NAMALWA (cell line): ENCODE measurements at regions not wholly inside any gene's neighbourhood (a gene's known extent, or its start where the extent isn't known, plus 50 kb on each side); places are given as distances from the start of the nearest gene placed in this dataset.
A peak's percentile ranks its signal among the peaks of the same experiment; 100 is the strongest.
"Not testable (repeated sequence)": the region's sequence is repeated elsewhere in the genome, so short reads cannot be mapped to it uniquely, and the experiment has no call there.

Experiments
- DNase-seq: peaks from one replicate; pipeline ENCODE4 v3.0.0-alpha.2; 2015; ENCODE audit warnings: low spot score

DNA sequence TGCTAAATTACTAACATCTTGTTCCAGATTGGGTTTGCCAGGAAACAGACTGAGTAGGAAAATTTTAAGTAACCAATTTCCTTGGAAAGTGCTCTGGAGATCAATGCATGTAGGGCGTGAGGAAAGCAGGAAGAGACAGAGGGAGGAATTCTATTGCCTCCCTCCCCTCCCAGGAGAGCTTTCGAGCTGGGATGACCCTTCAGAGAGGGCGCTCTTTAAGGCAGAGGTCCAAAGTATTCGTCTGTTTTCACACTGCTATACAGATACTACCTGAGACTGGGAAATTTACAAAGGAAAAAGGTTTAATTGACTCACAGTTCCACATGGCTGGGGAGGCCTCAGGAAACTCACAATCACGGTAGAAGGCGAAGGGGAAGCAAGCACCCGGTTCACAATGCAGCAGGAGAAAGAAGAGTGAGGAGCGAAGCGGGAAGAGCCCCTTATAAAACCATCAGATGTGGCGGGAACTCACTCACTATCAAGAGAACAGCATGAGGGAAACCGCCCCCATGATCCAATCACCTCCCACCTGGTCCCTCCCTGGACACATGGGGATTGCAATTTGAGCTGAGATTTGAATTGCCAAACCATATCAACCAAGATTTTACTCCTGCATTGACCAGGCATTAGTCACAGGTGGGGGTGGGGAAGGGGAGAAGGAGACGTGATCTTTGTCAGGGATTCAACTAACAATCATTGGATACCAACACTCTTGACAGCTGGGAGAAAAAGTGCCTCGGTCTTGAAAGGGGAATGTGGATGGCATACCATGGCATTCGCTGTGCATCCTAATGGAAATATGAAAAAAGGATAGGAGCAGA, 63.8 kb downstream of the SLITRK2 start:
- no peak for DNase-seq

DNA sequence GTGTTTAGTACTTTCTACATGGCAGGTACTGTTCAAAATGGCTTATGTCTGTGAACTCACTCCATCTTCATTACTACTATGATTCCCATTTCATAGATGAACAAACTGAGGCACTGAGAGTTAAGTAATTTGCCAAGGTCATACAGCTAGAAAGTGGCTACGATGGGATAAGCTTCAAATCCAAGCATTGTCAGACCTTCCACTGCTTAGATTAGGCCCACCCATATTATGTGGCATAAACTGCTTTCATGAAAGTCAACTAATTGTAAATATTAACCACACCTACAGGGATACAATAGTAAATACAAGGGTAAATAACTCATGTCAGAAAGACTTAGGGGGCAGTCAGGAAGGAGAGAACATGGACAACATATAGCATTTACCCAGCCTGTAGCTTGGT, 68.8 kb downstream of the SLITRK2 start:
- DNase-seq = no peak

DNA sequence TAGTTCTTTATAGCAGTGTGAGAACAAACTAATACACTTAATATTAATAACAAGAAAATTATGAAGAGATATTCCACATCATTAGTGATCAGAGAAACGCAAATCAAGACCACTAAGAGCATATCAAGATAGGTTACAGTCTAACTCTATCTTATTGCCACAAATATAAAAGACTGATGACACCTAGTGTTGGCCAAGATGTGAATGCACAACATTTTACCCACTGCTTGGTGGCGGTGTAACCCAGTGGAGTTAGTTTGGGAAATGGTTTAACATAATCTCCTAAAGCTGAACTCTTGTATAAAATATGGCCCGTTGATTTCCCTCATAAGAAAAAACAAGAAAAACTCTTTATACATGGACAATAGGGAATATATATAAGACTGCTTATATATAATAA, 92.4 kb downstream of the SLITRK2 start:
- no peak for DNase-seq

DNA sequence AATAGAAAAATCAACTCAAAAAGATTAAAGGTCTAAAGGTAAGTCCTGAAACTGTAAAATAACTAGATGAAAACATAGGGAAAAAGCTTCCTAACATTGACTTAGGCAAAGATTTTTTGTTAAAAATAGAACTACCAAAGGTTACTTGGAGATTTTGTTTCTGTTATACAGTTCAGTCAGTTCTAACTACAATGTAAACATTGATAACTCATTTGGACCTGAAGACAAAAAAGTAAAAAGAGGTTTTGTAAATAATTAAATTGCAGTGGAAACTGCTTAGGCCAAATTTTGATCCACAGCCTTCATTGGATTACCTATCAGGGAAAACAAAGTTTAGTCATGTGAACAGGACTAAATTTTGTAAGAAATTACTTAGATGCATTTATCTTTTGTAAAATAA, 101.8 kb downstream of the SLITRK2 start:
- DNase-seq = no peak

DNA sequence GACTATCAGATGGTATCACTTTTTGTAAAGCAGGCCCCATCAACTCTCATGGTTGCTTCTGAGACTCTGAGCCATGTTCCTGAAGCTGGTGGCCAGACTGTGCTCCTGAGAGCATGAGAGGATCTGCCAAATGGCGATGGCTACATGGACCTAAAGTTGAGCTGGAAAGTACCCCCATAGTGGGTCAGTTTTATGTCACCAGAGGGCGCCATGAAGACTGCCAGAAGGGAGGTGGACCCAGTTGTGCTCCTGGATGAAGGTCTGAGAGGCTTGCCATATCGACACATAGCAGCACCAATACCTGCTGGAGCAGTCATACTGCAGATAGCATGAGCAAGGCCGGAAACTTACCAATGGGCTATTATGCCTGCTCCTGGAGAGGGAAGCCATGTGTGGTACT, 105.7 kb downstream of the SLITRK2 start:
- peak; percentile 0 for DNase-seq

DNA sequence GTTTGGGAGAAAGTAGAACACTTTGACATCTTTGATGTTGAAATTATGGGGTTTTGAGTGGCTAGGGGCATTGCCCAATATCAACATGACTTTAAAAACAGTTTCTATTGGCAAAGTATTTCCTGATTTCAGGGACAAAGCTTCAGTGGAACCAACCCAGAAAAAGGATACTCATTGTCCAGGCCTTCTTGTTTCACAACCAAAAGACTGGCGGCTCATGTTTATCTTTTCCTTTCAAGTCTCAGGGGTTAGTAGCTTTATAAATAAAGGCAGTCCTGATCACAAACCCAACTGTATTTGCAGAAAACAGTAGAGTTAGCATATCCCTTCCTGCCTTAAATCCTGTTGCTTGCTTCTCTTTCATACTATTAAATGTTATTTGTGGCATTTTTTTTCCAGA, 119.1 kb downstream of the SLITRK2 start:
- no peak for DNase-seq

DNA sequence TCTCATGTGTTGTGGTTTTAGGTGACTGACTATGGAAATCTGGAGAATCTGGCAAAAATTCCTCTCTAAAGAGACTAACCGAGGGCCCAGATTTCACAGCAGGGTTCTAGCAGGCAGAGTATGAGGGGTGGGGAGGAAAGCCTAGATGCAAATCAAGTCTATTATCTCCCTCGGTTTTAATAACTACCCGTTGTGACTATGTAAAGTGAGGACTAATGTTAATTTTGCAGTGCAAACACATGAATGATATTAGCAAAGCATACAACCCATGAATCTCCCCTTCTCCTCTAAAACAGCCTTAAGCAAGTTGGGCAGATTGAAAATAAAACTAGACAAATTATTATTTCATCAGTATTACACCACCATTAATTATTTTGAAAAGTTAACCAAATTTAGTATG, 131.4 kb downstream of the SLITRK2 start:
- no peak for DNase-seq

DNA sequence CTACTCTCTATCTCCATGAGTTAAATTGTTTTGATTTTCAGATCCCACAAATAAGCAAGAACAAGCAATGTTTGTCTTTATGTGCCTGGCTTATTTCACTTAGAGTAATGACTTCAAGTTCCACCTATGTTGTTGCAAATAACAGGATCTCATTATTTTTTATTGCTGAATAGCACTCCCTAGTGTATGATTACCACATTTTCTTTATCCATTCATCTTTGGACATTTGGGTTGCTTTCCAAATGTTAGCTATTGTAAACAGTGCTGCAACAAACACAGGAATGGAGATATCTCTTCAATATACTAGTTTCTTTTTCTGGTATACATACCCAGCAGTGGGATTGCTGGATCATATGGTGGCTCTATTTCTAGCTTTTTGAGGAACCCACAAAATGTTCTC, 136.0 kb downstream of the SLITRK2 start:
- DNase-seq = no peak

DNA sequence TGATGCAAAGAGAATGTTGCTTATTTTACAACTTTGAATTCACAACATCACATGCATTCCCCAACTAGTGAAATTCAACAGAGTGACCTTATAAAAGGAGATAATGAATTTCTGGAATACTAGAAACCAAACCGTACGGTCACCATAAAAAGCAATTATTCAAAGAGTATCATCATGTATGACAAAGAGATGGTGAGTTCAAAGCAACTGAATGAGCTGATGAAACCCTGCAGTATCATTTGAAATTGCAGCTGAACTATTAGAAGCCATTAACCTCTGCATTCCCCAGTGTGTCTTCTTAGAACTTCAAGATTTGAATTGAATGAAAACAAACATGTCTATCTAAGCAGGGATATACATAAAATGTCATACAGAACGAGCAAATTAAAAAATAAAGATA, 172.4 kb downstream of the SLITRK2 start:
- no peak for DNase-seq

DNA sequence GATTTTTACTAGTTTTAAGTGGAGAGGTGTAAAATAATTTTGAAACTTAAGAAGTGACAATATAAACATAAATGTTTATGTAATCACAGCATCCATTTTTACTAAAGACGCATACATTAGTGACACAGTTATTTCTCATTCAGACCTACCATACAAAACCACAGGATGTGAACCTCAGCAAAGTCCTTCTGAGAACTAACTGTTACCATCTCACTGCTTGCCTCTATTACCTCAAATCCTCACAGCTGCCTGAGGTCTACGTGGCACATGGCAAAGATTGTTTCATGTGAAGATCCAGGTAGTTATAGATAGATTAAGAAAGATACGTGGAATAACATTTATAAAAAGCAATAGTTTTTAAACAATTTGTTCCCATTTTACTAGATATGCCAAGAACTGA, 189.0 kb downstream of the SLITRK2 start:
- no peak for DNase-seq

DNA sequence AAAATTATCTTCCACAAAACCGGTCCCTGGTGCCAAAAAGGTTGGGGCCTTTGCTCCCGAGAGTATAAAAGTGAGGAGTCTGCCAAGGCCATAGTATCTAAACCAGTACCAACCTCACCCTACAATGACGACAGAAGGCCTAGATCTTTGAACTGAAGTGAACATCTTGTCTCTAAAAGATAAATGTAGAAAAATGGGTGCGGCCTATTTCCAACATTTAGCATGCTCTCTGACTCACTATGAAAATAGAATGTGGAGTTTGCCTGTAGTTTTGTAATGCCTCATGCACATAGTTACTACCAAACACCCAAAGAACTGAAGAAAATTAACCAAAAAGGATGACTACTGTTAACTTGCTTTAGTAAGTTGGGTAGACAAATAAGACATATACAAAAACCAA, 218.4 kb downstream of the SLITRK2 start:
- DNase-seq = no peak

DNA sequence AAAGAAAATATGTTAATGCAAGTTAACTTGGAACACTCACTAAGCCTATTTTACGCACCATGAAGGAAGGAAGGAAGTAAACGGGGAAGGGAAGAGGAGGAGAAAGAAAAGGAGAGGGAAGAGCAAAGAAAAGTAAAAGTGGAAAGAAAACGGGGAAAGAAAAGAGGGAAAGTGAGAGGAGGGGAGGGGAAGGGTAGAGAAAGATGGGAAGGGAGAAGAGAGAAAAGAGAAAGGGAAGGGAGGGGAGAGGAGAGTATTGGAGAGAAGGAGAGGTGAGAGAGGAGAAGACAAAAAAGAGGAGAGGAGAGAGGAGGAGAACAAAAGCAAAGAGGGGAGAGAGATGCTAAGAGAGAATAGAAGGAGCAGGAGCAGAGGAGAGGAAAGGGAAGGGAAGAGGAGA, 224.1 kb downstream of the SLITRK2 start:
- DNase-seq = no peak

DNA sequence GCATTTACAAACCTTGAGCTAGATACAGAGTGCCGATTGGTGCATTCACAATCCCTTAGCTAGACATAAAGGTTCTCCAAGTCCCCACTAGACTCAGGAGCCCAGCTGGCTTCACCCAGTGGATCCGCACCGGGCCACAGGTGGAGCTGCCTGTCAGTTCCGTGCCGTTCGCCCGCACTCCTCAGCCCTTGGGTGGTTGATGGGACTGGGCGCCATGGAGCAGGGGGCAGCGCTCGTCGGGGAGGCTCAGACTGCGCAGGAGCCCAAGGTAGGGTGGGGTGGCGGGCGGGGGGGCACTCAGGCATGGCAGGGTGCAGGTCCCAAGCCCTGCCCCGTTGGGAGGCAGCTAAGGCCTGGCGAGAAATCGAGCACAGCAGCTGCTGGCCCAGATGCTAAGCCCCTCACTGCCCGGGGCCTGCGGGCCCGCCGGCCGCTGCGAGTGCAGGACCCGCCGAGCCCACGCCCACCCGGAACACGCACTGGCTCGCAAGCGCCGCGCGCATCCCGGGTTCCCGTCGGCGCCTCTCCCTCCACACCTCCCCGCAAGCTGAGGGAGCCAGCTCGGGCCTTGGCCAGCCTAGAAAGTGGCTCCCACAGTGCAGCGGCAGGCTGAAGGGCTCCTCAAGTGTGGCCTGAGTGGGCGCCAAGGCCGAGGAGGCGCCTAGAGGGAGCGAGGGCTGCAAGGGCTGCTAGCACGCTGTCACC, 228.5 kb downstream of the SLITRK2 start:
- not testable (repeated sequence) for DNase-seq

DNA sequence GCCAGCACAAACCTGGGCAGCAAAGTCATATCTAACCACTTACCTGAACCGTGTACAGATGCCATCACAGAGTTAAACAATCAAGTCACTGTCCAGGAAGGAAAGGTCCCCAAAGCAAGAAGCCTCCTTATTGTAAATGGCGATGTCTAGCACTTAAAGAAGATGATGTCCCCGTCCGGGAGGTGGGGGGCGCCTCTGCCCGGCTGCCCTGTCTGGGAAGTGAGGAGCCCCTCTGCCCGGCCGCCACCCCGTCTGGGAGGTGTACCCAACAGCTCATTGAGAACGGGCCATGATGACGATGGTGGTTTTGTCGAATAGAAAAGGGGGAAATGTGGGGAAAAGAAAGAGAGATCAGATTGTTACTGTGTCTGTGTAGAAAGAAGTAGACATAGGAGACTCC, 231.9 kb downstream of the SLITRK2 start:
- DNase-seq = not testable (repeated sequence)

DNA sequence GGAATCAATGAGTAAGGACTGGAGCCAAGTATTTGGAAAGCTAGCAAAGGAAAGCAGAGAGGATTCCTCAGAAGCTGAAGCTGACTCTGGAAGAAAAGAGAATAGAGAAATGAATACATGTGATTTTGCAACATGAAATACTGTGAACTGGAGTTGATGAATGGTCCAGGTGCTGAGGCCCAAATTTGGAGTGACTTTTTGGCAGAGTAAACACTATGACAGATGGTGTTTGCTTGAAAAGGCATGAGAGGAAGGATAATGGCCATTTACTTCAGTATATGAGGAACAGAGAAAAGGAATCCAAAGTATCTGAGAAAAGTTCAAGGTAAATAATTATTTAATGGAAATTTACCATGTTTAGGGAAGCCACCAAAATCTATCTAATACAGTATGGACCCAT, 236.7 kb downstream of the SLITRK2 start:
- DNase-seq = no peak

DNA sequence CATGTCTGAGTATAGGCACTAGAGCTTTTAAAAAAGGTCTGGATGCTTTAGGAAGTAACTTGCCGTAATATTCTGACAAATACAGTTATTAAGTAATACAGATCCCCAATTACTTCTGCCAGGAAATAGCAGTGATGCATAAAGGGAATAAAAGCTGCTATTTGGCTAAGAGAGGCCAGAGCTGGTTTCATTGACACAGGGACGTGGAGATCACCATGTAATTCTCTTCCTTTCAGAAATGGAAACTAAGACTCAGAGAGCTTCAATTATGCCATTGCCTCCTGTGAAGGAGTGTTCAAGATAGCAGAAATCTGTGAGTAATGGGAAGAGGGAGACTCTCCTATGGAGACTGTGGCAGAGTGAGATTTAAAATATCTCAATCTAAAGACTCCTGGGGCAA, 238.1 kb downstream of the SLITRK2 start:
- no peak for DNase-seq

DNA sequence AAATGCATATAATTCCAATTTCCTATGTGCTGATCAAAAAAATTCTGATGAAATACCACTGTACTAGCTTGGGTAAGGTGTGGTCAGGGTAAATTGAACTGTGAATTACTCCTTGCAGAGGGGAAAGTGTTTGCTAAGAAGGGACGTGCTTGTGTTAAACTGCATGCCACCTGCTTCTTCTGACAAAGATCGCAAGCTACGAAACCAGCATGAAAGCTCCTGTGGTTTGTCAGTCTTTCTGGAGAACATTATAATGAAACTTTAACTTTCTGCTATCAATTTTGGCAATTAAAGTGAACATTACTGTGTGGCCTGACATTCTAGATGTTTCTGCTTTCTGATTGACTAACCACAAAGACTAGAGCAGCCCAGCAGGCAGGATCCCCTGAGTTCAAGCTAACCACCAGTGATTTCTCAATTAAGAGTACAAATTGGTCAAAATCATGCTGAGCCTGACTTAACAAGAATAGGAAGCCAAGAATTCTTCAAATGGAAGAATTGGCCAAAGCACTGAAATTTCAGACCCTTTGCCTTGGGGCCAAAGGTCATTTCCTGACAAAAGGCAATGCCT, 239.0 kb downstream of the SLITRK2 start:
- DNase-seq = no peak

DNA sequence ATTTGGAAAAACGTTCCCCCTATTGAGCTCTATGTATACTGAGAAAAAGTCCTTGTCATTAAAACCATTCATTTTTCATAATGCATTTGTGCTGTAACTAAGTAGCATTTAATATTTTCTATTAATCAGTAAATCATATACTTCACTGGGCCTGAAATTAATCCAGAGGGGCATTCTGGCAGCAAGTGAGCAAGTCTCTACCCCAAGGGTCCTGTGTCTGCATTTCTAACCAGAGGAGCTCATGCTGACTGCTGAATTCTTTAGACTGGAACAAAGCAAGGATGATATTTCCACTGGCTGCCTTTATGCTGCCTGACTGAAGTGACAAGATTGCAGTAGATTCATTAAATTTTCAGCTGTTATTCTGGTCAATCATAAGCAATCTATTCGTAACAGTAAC, 246.5 kb downstream of the SLITRK2 start:
- DNase-seq = no peak

DNA sequence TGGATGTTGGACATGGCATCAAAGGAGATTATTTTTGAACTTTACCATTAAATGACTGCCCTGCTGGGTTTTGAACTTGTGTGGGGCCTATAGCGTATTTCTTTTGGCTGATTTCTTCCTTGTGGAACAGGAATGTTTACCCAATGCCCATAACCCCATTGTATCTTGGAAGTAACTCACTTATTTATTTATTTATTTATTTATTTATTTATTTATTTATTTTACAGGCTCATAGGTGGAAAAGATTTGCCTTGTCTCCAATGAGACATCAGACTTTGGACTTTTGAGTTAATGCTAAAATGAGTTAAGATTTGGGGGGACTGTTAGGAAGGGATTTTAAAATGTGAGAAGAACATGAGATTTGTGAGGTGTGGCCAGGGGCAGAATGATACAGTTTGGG, 273.1 kb downstream of the SLITRK2 start:
- DNase-seq = no peak

DNA sequence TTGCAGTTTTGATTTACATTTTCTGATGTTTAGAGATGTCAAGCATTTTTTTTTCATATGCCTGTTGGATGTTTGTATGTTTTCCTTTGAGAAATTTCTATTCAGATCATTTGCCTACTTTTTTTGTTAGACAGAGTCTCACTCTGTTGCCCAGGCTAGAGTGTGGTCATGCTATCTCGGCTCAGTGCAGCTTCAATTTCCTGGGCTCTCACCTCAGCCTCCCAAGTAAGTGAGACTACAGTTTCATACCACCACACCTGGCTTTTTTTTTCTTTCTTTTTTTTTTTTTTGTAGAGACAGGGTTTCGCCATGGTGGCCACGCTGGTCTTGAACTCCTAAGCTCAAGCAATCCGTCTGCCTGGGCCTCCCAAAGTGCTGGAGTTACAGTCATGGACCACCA, 291.7 kb downstream of the SLITRK2 start:
- no peak for DNase-seq

DNA sequence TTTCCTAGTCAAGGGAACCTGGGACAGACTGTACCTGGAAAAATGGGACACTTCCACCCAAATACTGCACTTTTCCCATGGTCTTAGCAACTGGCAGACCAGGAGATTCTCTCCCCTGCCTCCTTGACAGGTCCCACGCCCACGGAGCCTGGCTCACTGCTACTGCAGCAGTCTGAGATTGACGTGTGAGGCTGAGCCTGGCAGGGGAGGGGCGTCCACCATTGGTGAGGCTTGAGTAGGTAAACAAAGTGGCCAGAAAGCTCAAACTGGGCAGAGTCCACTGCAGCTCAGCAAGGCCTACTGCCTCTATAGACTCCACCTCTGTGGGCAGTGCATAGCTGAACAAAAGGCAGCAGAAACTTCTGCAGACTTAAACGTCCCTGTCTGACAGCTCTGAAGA, 301.4 kb downstream of the SLITRK2 start:
- not testable (repeated sequence) for DNase-seq

DNA sequence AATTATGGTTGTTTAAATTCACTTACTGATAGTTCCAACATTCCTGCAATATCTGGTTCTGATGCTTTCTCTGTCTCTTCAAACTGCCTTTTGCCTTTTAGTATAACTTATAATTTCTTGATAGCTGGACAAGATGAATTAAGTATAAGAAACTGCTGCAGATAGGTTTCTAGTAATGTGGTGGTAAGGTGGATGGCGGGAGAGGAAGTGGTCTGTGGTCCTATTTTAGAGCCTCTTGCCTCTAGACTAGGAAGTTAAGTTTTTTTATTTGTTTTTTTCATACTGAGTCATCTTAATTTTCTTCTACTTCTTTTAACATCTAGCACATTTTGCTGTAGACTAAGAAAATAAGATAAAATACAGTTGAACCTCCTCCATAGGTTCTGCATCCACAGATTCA, 310.0 kb downstream of the SLITRK2 start:
- DNase-seq = no peak

DNA sequence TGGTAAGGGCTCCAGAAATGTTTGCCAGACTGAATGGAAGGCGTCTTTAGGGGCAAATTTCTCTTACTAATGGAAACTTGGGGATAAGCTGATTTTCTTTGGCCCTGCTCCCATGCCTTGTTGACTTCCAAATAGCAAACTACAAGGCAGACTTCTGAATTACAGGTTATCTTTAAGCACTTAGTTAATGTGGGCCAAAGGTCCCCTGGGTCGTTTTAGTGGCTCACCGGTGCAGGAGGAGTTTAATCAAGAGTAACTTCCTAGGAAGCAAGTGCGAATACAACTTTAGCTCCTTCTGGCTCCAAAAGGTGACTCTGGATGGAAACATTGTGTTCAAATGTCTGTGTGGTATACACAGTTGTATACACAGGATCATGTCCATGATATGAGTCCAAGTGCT, 323.6 kb downstream of the SLITRK2 start:
- no peak for DNase-seq
